A549 (cell line): ENCODE measurements at regions not wholly inside any gene's neighbourhood (a gene's known extent, or its start where the extent isn't known, plus 50 kb on each side); places are given as distances from the start of the nearest gene placed in this dataset.

Experiments
- ATAC-seq, 2 experiments: fragments of 200-7000 bp in 1 of 2; fragments of >200 bp in 1 of 2; cut with Nextera tagmentation in 1 of 2; cut with Tn5 transposase in 1 of 2; 3 replicates each; pipeline versions ENCODE4 v1.8.0 to v1.9.1; 2018 to 2020; ENCODE audit warnings: mild to moderate bottlenecking in 1 of 2, moderate library complexity in 1 of 2
- CTCF ChIA-PET: fragments of 300-600 bp; sonication (Branson Sonifier 250); formaldehyde crosslinking; extraction: SDS; loops from one replicate; lab custom pipeline; 2021; ENCODE audit warnings: antibody characterized with exemption, inconsistent platforms; lab: Yijun Ruan, JAX
- POLR2A ChIA-PET: fragments of 350-600 bp; formaldehyde crosslinking; extraction: SDS; loops from one replicate; lab custom pipeline; 2021; ENCODE audit warnings: antibody characterized with exemption, inconsistent platforms; lab: Yijun Ruan, JAX
- DNase-seq, 2 experiments: peaks; one replicate each; pipeline versions ENCODE4 v3.0.0 to v3.0.0-alpha.2; 2011 to 2016; ENCODE audit warnings: low read depth in 1 of 2, low spot score in 1 of 2
- FAIRE-seq: peaks from 2 replicates; lab custom pipeline; 2011; peaks lifted over from hg19 to GRCh38; lab: Jason Lieb, UNC
- H3K27ac ChIP-seq, 2 experiments: fragments of >200 bp; sonication (Bioruptor Twin); formaldehyde crosslinking; 3 replicates each; pipeline ENCODE4 v1.5.1; 2016 to 2017
- H3K4me1 ChIP-seq: fragments of >200 bp; sonication (Bioruptor Twin); formaldehyde crosslinking; 3 replicates; pipeline ENCODE4 v1.6.1; 2016
- H3K4me2 ChIP-seq: fragments of >200 bp; sonication (Bioruptor Twin); formaldehyde crosslinking; 3 replicates; pipeline ENCODE4 v1.6.1; 2016
- H3K4me3 ChIP-seq: fragments of >200 bp; sonication (Bioruptor Twin); formaldehyde crosslinking; 3 replicates; pipeline ENCODE4 v1.5.1; 2016
- H3K9me3 ChIP-seq: fragments of >200 bp; sonication (Bioruptor Twin); formaldehyde crosslinking; 3 replicates; pipeline ENCODE4 v1.6.1; 2016
- ATOH8 ChIP-seq: fragments of 250-450 bp; sonication (Bioruptor Pico); IDR thresholded peaks from 2 replicates; pipeline ENCODE4 v1.5.0; 2020; ENCODE audit warnings: low read depth, mild to moderate bottlenecking, moderate library complexity
- CBX2 ChIP-seq: fragments of 200-600 bp; sonication (generic); IDR thresholded peaks from 2 replicates; pipeline ENCODE4 v1.6.1; 2016; ENCODE audit warnings: low read depth, mild to moderate bottlenecking, borderline replicate concordance
- CBX8 ChIP-seq: fragments of 200-600 bp; sonication (generic); IDR thresholded peaks from 2 replicates; pipeline ENCODE4 v1.6.1; 2016
- CEBPB ChIP-seq, 2 experiments: fragments of >200 bp in 1 of 2; sonication (Bioruptor Twin) in 1 of 2; formaldehyde crosslinking in 1 of 2; IDR thresholded peaks; 2 replicates each; pipeline ENCODE4 v1.6.1; 2012 to 2016
- CHD2 ChIP-seq: fragments of 150-350 bp; IDR thresholded peaks from 2 replicates; pipeline ENCODE4 v1.6.1; 2014; ENCODE audit warnings: low read length; ENCODE audit not compliant: partially characterized antibody
- EHF ChIP-seq: fragments of 250-450 bp; sonication (Bioruptor Pico); IDR thresholded peaks from 2 replicates; pipeline ENCODE4 v1.5.0; 2020; ENCODE audit warnings: mild to moderate bottlenecking
- FOSB ChIP-seq: fragments of 250-450 bp; sonication (Bioruptor Pico); IDR thresholded peaks from 2 replicates; pipeline ENCODE4 v1.5.0; 2020; ENCODE audit warnings: mild to moderate bottlenecking, moderate library complexity
- FOSL2 ChIP-seq, 2 experiments: fragments of 450-650 bp in 1 of 2; fragments of >200 bp in 1 of 2; sonication (Bioruptor Twin) in 1 of 2; formaldehyde crosslinking; IDR thresholded peaks; 2 replicates each; pipeline versions ENCODE4 v1.5.0 to v1.6.1; 2016 to 2020; ENCODE audit warnings: mild to moderate bottlenecking in 1 of 2, moderate library complexity in 1 of 2
- HEYL ChIP-seq: fragments of 250-450 bp; sonication (Bioruptor Pico); IDR thresholded peaks from 2 replicates; pipeline ENCODE4 v1.8.0; 2021; ENCODE audit warnings: mild to moderate bottlenecking, moderate library complexity
- JUNB ChIP-seq: fragments of >200 bp; sonication (Bioruptor Twin); formaldehyde crosslinking; IDR thresholded peaks from 2 replicates; pipeline ENCODE4 v1.6.1; 2016
- MAFK ChIP-seq: fragments of 450-650 bp; IDR thresholded peaks from 2 replicates; pipeline ENCODE4 v1.6.1; 2014; ENCODE audit not compliant: partially characterized antibody
- MYC ChIP-seq: IDR thresholded peaks from 2 replicates; pipeline ENCODE4 v1.6.1; 2012; ENCODE audit warnings: mild to moderate bottlenecking, inconsistent platforms, low read length, improper control_type of control experiment, borderline replicate concordance
- NPAS2 ChIP-seq: fragments of 250-450 bp; sonication (Bioruptor Pico); IDR thresholded peaks from 2 replicates; pipeline ENCODE4 v1.8.0; 2022; ENCODE audit warnings: mild to moderate bottlenecking, moderate library complexity, borderline replicate concordance
- PBX3 ChIP-seq: IDR thresholded peaks from 2 replicates; pipeline ENCODE4 v1.6.1; 2012
- PHF8 ChIP-seq: fragments of 200-600 bp; sonication (generic); IDR thresholded peaks from 2 replicates; pipeline ENCODE4 v1.6.1; 2016; ENCODE audit warnings: low read depth, mild to moderate bottlenecking, antibody characterized with exemption, moderate library complexity, borderline replicate concordance
- POLR2AphosphoS2 ChIP-seq: conservative IDR thresholded peaks from 2 replicates; pipeline ENCODE4 v1.6.1; 2012; ENCODE audit warnings: low read length, improper control_type of control experiment, inconsistent platforms
- RAD21 ChIP-seq, 2 experiments: fragments of >200 bp in 1 of 2; sonication (Bioruptor Twin) in 1 of 2; formaldehyde crosslinking in 1 of 2; IDR thresholded peaks in 1 of 2; conservative IDR thresholded peaks in 1 of 2; 2 replicates in 1 of 2; 3 replicates in 1 of 2; pipeline ENCODE4 v1.6.1; 2012 to 2018; ENCODE audit warnings: inconsistent platforms in 1 of 2
- RCOR1 ChIP-seq: fragments of 150-350 bp; IDR thresholded peaks from 2 replicates; pipeline ENCODE4 v1.6.1; 2014; ENCODE audit warnings: antibody characterized with exemption, low read length, low read depth
- RNF2 ChIP-seq: fragments of 200-600 bp; sonication (generic); IDR thresholded peaks from 2 replicates; pipeline ENCODE4 v1.6.1; 2016; ENCODE audit warnings: low read depth, mild to moderate bottlenecking, antibody characterized with exemption, moderate library complexity, borderline replicate concordance
- ZC3H11A ChIP-seq: fragments of 450-650 bp; IDR thresholded peaks from 2 replicates; pipeline ENCODE4 v1.6.1; 2014; ENCODE audit warnings: antibody characterized with exemption, mild to moderate bottlenecking
- ZFP36 ChIP-seq: fragments of 450-650 bp; IDR thresholded peaks from 2 replicates; pipeline ENCODE4 v1.6.1; 2014; ENCODE audit warnings: borderline replicate concordance; ENCODE audit not compliant: partially characterized antibody
- ZNF302 ChIP-seq: fragments of 250-450 bp; sonication (Bioruptor Pico); IDR thresholded peaks from 2 replicates; pipeline ENCODE4 v1.9.0; 2021; ENCODE audit warnings: inconsistent platforms, mild to moderate bottlenecking, moderate library complexity
- ZSCAN20 ChIP-seq: fragments of 250-450 bp; sonication (Bioruptor Pico); IDR thresholded peaks from 2 replicates; pipeline ENCODE4 v1.8.0; 2022; ENCODE audit warnings: mild to moderate bottlenecking, moderate library complexity
- WGBS: methylation state at CpG from one replicate; pipeline ENCODE4 v1.1.6; 2017; ENCODE audit errors: missing lambda C conversion rate; 5-methylcytosine and 5-hydroxymethylcytosine counted together
- TF ChIP-seq, protein P1 (sequence below): fragments of 150-350 bp; IDR thresholded peaks from 2 replicates; pipeline ENCODE4 v1.6.1; 2014; ENCODE audit warnings: low read depth, mild to moderate bottlenecking, low read length
- TF ChIP-seq, protein P2 (sequence below): fragments of 450-650 bp; IDR thresholded peaks from 2 replicates; pipeline ENCODE4 v1.6.1; 2014; ENCODE audit warnings: antibody characterized with exemption
- TF ChIP-seq, protein P3 (sequence below): fragments of >200 bp; sonication (Bioruptor Twin); formaldehyde crosslinking; IDR thresholded peaks from 3 replicates; pipeline ENCODE4 v1.6.1; 2016

DNA sequence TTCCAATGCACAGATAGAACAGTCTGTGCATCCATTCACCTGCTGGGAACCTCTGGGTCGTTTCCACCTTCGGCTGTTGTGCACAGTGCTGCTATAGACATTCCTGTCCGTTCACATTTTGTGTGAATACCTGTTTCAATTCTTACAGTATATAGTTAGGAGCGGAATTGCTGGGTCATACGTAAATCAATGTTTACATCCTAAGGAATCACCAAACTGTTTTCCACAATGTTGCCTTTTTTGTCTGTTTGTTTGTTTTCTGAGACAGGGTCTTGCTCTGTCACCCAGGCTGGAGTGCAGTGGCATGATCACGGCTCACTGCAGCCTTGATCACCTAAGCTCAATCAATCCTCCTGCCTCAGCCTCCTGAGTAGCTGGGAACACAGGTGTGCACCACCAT is 158.3 kb downstream of the CRYBB2 start:
- FAIRE-seq, result no peak

GRCh38 chr22:25380122-25380747 is 160.8 kb downstream of the CRYBB2 start:
- TF ChIP-seq NPAS2 (CRISPR knock-in tag), result no peak
- TF ChIP-seq CEBPB (IDR thresholded peaks at IDR 0.05), result no peak
- no peak for TF ChIP-seq CBX2
- no peak for TF ChIP-seq RNF2
- no peak for TF ChIP-seq RAD21 (conservative IDR thresholded peaks at IDR 0.05 in 1 of 2, IDR thresholded peaks at IDR 0.05 in 1 of 2)
- TF ChIP-seq EHF (CRISPR knock-in tag), result no peak
- no peak for TF ChIP-seq RCOR1
- TF ChIP-seq ZSCAN20 (CRISPR knock-in tag), result no peak
- no peak for TF ChIP-seq ZFP36
- TF ChIP-seq, protein P1, sequence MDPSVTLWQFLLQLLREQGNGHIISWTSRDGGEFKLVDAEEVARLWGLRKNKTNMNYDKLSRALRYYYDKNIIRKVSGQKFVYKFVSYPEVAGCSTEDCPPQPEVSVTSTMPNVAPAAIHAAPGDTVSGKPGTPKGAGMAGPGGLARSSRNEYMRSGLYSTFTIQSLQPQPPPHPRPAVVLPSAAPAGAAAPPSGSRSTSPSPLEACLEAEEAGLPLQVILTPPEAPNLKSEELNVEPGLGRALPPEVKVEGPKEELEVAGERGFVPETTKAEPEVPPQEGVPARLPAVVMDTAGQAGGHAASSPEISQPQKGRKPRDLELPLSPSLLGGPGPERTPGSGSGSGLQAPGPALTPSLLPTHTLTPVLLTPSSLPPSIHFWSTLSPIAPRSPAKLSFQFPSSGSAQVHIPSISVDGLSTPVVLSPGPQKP, result no peak
- TF ChIP-seq ATOH8, result no peak
- TF ChIP-seq, all 56 proteins: peak for 0
- Histone ChIP-seq H3K4me3 (no peak overlapping the region), H3K4me2 (no peak overlapping the region), H3K4me1 (no peaks in the 10 kb centered on the region), H3K9me3 (no peaks in the 10 kb centered on the region), H3K27ac (no peak overlapping the region)
- no peak for FAIRE-seq
- WGBS, result 85% methylated on average over 3 of the region's 5 CpGs
- POLR2A ChIA-PET, result no interaction called here
- CTCF ChIA-PET, result interaction anchor here (1.0 to 1.2 kb wide), 3 partner anchors 17 to 68 kb away, joined by 3 to 5 read pairs (median 3); no protein-coding TSS in a partner anchor
- ATAC-seq, result no peak
- no peak for DNase-seq

More for the DNA sequence above, 158.3 kb downstream of the CRYBB2 start:
- ATAC-seq (no peak), DNase-seq (no peak)
- ChIA-PET POLR2A (no interaction called here), CTCF (no interaction called here)
- Histone ChIP-seq H3K4me2 (no peak overlapping the region), H3K9me3 (no peaks in the 10 kb centered on the region), H3K4me3 (no peak overlapping the region), H3K4me1 (no peaks in the 10 kb centered on the region), H3K27ac (no peak overlapping the region)
- TF ChIP-seq, protein P2, sequence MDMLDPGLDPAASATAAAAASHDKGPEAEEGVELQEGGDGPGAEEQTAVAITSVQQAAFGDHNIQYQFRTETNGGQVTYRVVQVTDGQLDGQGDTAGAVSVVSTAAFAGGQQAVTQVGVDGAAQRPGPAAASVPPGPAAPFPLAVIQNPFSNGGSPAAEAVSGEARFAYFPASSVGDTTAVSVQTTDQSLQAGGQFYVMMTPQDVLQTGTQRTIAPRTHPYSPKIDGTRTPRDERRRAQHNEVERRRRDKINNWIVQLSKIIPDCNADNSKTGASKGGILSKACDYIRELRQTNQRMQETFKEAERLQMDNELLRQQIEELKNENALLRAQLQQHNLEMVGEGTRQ, result no peak
- TF ChIP-seq EHF (CRISPR knock-in tag) (no peak), JUNB (no peak), PBX3 (no peak), ZSCAN20 (CRISPR knock-in tag) (no peak), ZC3H11A (no peak), HEYL (no peak), FOSL2 (IDR thresholded peaks at IDR 0.05) (no peak), FOSL2 (CRISPR knock-in tag; IDR thresholded peaks at IDR 0.05) (no peak), CHD2 (no peak), ZNF302 (CRISPR knock-in tag) (no peak), POLR2AphosphoS2 (no peak), PHF8 (no peak), MAFK (no peak), CBX8 (no peak), FOSB (CRISPR knock-in tag) (no peak), MYC (no peak)
- TF ChIP-seq, protein P3, sequence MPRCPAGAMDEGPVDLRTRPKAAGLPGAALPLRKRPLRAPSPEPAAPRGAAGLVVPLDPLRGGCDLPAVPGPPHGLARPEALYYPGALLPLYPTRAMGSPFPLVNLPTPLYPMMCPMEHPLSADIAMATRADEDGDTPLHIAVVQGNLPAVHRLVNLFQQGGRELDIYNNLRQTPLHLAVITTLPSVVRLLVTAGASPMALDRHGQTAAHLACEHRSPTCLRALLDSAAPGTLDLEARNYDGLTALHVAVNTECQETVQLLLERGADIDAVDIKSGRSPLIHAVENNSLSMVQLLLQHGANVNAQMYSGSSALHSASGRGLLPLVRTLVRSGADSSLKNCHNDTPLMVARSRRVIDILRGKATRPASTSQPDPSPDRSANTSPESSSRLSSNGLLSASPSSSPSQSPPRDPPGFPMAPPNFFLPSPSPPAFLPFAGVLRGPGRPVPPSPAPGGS, result no peak
- 90% methylated on average over 6 of the region's 6 CpGs for WGBS
